ENCODE measurements at regions not wholly inside any gene's neighbourhood (a gene's known extent, or its start where the extent isn't known, plus 50 kb on each side); places are given as distances from the start of the nearest gene placed in this dataset.

GRCh38 chr20:1822564-1823449 is 72.4 kb upstream of the SIRPA start:
- TF ChIP-seq POLR2A (IDR thresholded peaks at IDR 0.05): no peak
- no peak for TF ChIP-seq CTCF (IDR thresholded peaks at IDR 0.05)

Data from esophagus squamous epithelium (tissue), 4 donors.